AG09309 (cell line): ENCODE measurements at regions not wholly inside any gene's neighbourhood (a gene's known extent, or its start where the extent isn't known, plus 50 kb on each side); places are given as distances from the start of the nearest gene placed in this dataset.

ENCODE experiments used
- DNase-seq: peaks from one replicate; pipeline ENCODE4 v3.0.0-alpha.2; 2010; ENCODE audit warnings: low read depth
- H3K4me3 ChIP-seq: 2 replicates; pipeline ENCODE4 v1.5.1; 2011; ENCODE audit warnings: mild to moderate bottlenecking, low read depth, low read length, moderate library complexity; ENCODE audit not compliant: control insufficient read depth
- CTCF ChIP-seq: IDR thresholded peaks from 2 replicates; pipeline ENCODE4 v1.5.1; 2011; ENCODE audit warnings: mild to moderate bottlenecking, low read depth, low read length, inconsistent platforms; ENCODE audit not compliant: insufficient read depth, control insufficient read depth; ENCODE audit errors: missing control alignments

- no peak for DNase-seq
- H3K4me3 ChIP-seq, result no peak overlapping the region
- TF ChIP-seq CTCF, result no peak
These were observed 142.7 kb upstream of the SLC39A10 start for GRCh38 chr2:195514365-195514764.

- TF ChIP-seq CTCF, result no peak
- H3K4me3 ChIP-seq, result no peak overlapping the region
- DNase-seq, result no peak
These were observed 143.9 kb upstream of the SLC39A10 start for GRCh38 chr2:195513119-195513518.

- TF ChIP-seq CTCF, result no peak
- DNase-seq, result no peak
- no peak overlapping the region for H3K4me3 ChIP-seq
These were observed 147.5 kb upstream of the SLC39A10 start for GRCh38 chr2:195509551-195509950.

GRCh38 chr2:195508139-195508455 lies 148.9 kb upstream of the SLC39A10 start:
- no peak overlapping the region for H3K4me3 ChIP-seq
- DNase-seq, result no peak
- no peak for TF ChIP-seq CTCF

GRCh38 chr2:195507447-195508138 lies 149.4 kb upstream of the SLC39A10 start:
- no peak for TF ChIP-seq CTCF
- no peak for DNase-seq
- H3K4me3 ChIP-seq, result no peak overlapping the region

- no peak overlapping the region for H3K4me3 ChIP-seq
- TF ChIP-seq CTCF, result no peak
- DNase-seq, result no peak
These were observed 151.3 kb upstream of the SLC39A10 start for GRCh38 chr2:195505701-195506100.

GRCh38 chr2:195503208-195503607 lies 153.8 kb upstream of the SLC39A10 start:
- no peak for DNase-seq
- no peak for TF ChIP-seq CTCF
- H3K4me3 ChIP-seq, result no peak overlapping the region
